Astrocyte (in vitro differentiated cells and primary cell): ENCODE measurements at regions not wholly inside any gene's neighbourhood (a gene's known extent, or its start where the extent isn't known, plus 50 kb on each side); places are given as distances from the start of the nearest gene placed in this dataset.
"Not testable (repeated sequence)": the region's sequence is repeated elsewhere in the genome, so short reads cannot be mapped to it uniquely, and the experiment has no call there.

Experiments
- DNase-seq: peaks from one replicate; pipeline ENCODE4 v3.0.0-alpha.2; 2010; ENCODE audit warnings: low read depth
- FAIRE-seq: peaks from 2 replicates; lab custom pipeline; 2011; peaks lifted over from hg19 to GRCh38; lab: Jason Lieb, UNC
- H2AFZ ChIP-seq: 2 replicates; pipeline ENCODE4 v1.6.0; 2012; ENCODE audit warnings: low read depth, low read length, inconsistent platforms
- H3K27ac ChIP-seq: 2 replicates; pipeline ENCODE4 v1.5.1; 2011; ENCODE audit warnings: low read depth, low read length, inconsistent platforms
- H3K27me3 ChIP-seq: 2 replicates; pipeline ENCODE4 v1.6.0; 2011; ENCODE audit warnings: low read length, inconsistent platforms; ENCODE audit not compliant: insufficient read depth
- H3K36me3 ChIP-seq: 2 replicates; pipeline ENCODE4 v1.5.1; 2011; ENCODE audit warnings: low read length, inconsistent platforms; ENCODE audit not compliant: insufficient read depth
- H3K4me1 ChIP-seq: 2 replicates; pipeline ENCODE4 v1.5.1; 2011; ENCODE audit warnings: low read length, inconsistent platforms; ENCODE audit not compliant: insufficient read depth
- H3K4me2 ChIP-seq: 2 replicates; pipeline ENCODE4 v1.6.0; 2012; ENCODE audit warnings: low read length, inconsistent platforms
- H3K4me3 ChIP-seq: 2 replicates; pipeline ENCODE4 v1.5.1; 2011; ENCODE audit warnings: low read depth, mild to moderate bottlenecking, low read length, inconsistent platforms; ENCODE audit not compliant: insufficient read depth
- H3K79me2 ChIP-seq: 2 replicates; pipeline ENCODE4 v1.6.0; 2012; ENCODE audit warnings: mild to moderate bottlenecking, low read length, inconsistent platforms; ENCODE audit not compliant: insufficient read depth
- H3K9ac ChIP-seq: 2 replicates; pipeline ENCODE4 v1.6.0; 2012; ENCODE audit warnings: mild to moderate bottlenecking, low read length, inconsistent platforms
- H3K9me3 ChIP-seq: 2 replicates; pipeline ENCODE4 v1.5.1; 2012; ENCODE audit warnings: low read depth, mild to moderate bottlenecking, low read length, inconsistent platforms; ENCODE audit not compliant: insufficient read depth
- H4K20me1 ChIP-seq: 2 replicates; pipeline ENCODE4 v1.6.0; 2012; ENCODE audit warnings: low read length, inconsistent platforms; ENCODE audit not compliant: insufficient read depth
- H3K27ac Mint-ChIP-seq: one replicate; pipeline ENCODE4 v1.8.0; 2021; ENCODE audit warnings: mild to moderate bottlenecking, mixed read lengths; ENCODE audit not compliant: unreplicated experiment
- H3K27me3 Mint-ChIP-seq: one replicate; pipeline ENCODE4 v1.8.0; 2021; ENCODE audit warnings: low read depth, mixed read lengths; ENCODE audit not compliant: unreplicated experiment
- H3K36me3 Mint-ChIP-seq: one replicate; pipeline ENCODE4 v1.8.0; 2021; ENCODE audit warnings: low read depth, mixed read lengths; ENCODE audit not compliant: unreplicated experiment
- H3K4me1 Mint-ChIP-seq: one replicate; pipeline ENCODE4 v1.8.0; 2021; ENCODE audit warnings: low read depth, mixed read lengths; ENCODE audit not compliant: unreplicated experiment
- H3K4me3 Mint-ChIP-seq: one replicate; pipeline ENCODE4 v1.8.0; 2021; ENCODE audit warnings: mild to moderate bottlenecking, moderate library complexity, mixed read lengths; ENCODE audit not compliant: unreplicated experiment
- H3K9me3 Mint-ChIP-seq: one replicate; pipeline ENCODE4 v1.8.0; 2021; ENCODE audit warnings: mild to moderate bottlenecking, mixed read lengths; ENCODE audit not compliant: unreplicated experiment
- CTCF ChIP-seq: IDR thresholded peaks from 2 replicates; pipeline ENCODE4 v1.5.1; 2011; ENCODE audit warnings: low read depth, mild to moderate bottlenecking, inconsistent platforms, low read length, moderate library complexity; ENCODE audit not compliant: insufficient read depth
- EZH2 ChIP-seq: IDR thresholded peaks from 2 replicates; pipeline ENCODE4 v1.6.1; 2012; ENCODE audit warnings: mild to moderate bottlenecking, low read length, inconsistent platforms; ENCODE audit not compliant: insufficient read depth

GRCh38 chr17:62216847-62217246 is 151.8 kb upstream of the MED13 start:
- H3K27ac ChIP-seq = no peak overlapping the region
- DNase-seq (no peak), FAIRE-seq (no peak)
- H3K27ac Mint-ChIP-seq = no peak overlapping the region
- H2AFZ ChIP-seq = no peak overlapping the region
- H3K9me3 Mint-ChIP-seq = peaks cover 5% of the 10 kb centered on the region
- H3K4me2 ChIP-seq = no peak overlapping the region
- H3K36me3 ChIP-seq = no peaks in the 10 kb centered on the region
- no peak overlapping the region for H3K4me3 Mint-ChIP-seq
- H3K4me1 ChIP-seq = no peaks in the 10 kb centered on the region
- peaks cover 3% of the 10 kb centered on the region for H3K27me3 Mint-ChIP-seq
- no peaks in the 10 kb centered on the region for H3K9me3 ChIP-seq
- H3K79me2 ChIP-seq = no peaks in the 10 kb centered on the region
- no peaks in the 10 kb centered on the region for H3K4me1 Mint-ChIP-seq
- H3K9ac ChIP-seq = no peak overlapping the region
- no peaks in the 10 kb centered on the region for H4K20me1 ChIP-seq
- no peak overlapping the region for H3K4me3 ChIP-seq
- no peaks in the 10 kb centered on the region for H3K27me3 ChIP-seq
- TF ChIP-seq EZH2 = no peak
- no peak for TF ChIP-seq CTCF
- H3K36me3 Mint-ChIP-seq = no peaks in the 10 kb centered on the region

DNA sequence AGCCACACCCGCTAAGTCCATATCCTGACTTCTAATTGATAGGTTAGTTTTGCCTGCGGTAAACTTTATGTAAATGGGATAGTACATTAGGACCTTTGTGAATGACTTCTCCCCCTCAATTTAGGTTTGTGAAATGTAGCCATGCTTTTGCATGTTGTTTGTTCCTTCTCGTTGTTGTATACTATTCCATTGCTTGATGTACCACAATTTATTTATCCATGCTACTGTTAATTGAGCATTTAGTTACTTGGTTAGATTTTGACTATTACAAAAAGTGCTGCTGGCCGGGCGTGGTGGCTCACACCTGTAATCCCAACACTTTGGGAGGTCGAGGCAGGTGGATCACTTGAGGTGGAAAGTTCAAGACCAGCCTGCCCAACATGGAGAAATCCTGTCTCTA is 150.8 kb upstream of the MED13 start:
- H3K4me3 ChIP-seq, H4K20me1 ChIP-seq, H3K27ac ChIP-seq, DNase-seq, H3K36me3 ChIP-seq, H3K9me3 Mint-ChIP-seq, H3K4me1 Mint-ChIP-seq, FAIRE-seq, H3K27me3 ChIP-seq, H3K9ac ChIP-seq, H3K79me2 ChIP-seq, H3K4me1 ChIP-seq, H3K4me3 Mint-ChIP-seq, H3K4me2 ChIP-seq, H3K36me3 Mint-ChIP-seq, H3K27me3 Mint-ChIP-seq, H2AFZ ChIP-seq, H3K27ac Mint-ChIP-seq, H3K9me3 ChIP-seq: not testable (repeated sequence)

- Mint-ChIP-seq H3K9me3 (no peaks in the 10 kb centered on the region), H3K27ac (no peak overlapping the region), H3K36me3 (no peaks in the 10 kb centered on the region), H3K4me3 (no peak overlapping the region), H3K27me3 (no peaks in the 10 kb centered on the region), H3K4me1 (peaks cover 6% of the 10 kb centered on the region)
- H3K27ac ChIP-seq = no peak overlapping the region
- no peak overlapping the region for H2AFZ ChIP-seq
- no peaks in the 10 kb centered on the region for H3K36me3 ChIP-seq
- H3K4me2 ChIP-seq = no peak overlapping the region
- no peak for DNase-seq
- no peak overlapping the region for H3K4me3 ChIP-seq
- H3K9me3 ChIP-seq = no peaks in the 10 kb centered on the region
- H4K20me1 ChIP-seq = no peaks in the 10 kb centered on the region
- no peak for FAIRE-seq
- H3K9ac ChIP-seq = no peak overlapping the region
- TF ChIP-seq EZH2 = no peak
- TF ChIP-seq CTCF = no peak
- no peaks in the 10 kb centered on the region for H3K4me1 ChIP-seq
- H3K79me2 ChIP-seq = no peaks in the 10 kb centered on the region
- H3K27me3 ChIP-seq = no peaks in the 10 kb centered on the region
Measured at GRCh38 chr17:62206550-62206949, 141.5 kb upstream of the MED13 start.

DNA sequence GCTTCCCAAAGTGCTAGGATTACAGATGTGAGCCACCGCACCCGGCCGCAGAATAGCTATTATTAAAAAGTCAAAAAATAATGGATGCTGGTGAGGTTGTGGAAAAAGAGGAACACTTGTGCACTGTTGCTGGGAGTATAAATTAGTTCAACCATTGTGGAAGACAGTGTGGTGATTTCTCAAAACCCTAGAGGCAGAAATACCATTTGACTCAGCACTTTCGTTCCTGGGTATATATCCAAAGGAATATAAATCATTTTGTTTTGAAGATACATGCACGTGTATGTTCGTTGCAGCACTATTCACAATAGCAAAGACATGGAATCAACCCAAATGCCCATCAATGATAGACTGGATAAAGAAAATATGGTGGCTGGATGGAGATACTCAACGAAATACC is 132.1 kb upstream of the MED13 start:
- FAIRE-seq, DNase-seq, H3K4me3 Mint-ChIP-seq, H3K27me3 ChIP-seq, H3K9me3 ChIP-seq, H3K4me3 ChIP-seq, H3K4me1 Mint-ChIP-seq, H2AFZ ChIP-seq, H3K36me3 ChIP-seq, H3K4me1 ChIP-seq, H3K27me3 Mint-ChIP-seq, H4K20me1 ChIP-seq, H3K36me3 Mint-ChIP-seq, H3K27ac Mint-ChIP-seq, H3K4me2 ChIP-seq, H3K27ac ChIP-seq, H3K9me3 Mint-ChIP-seq, H3K9ac ChIP-seq, H3K79me2 ChIP-seq: not testable (repeated sequence)

- H4K20me1 ChIP-seq = not testable (repeated sequence)
Measured at GRCh38 chr17:62196587-62196986, 131.5 kb upstream of the MED13 start.

More at GRCh38 chr17:62196587-62196986, 131.5 kb upstream of the MED13 start:
- not testable (repeated sequence) for H3K27ac Mint-ChIP-seq, H3K4me3 ChIP-seq, H3K4me2 ChIP-seq, H2AFZ ChIP-seq, H3K9me3 Mint-ChIP-seq, H3K4me1 Mint-ChIP-seq, H3K27me3 ChIP-seq, H3K36me3 ChIP-seq, H3K9ac ChIP-seq, H3K9me3 ChIP-seq, H3K36me3 Mint-ChIP-seq, H3K27me3 Mint-ChIP-seq, FAIRE-seq, H3K4me3 Mint-ChIP-seq, H3K79me2 ChIP-seq, H3K27ac ChIP-seq, H3K4me1 ChIP-seq, DNase-seq
